ENCODE measurements at regions not wholly inside any gene's neighbourhood (a gene's known extent, or its start where the extent isn't known, plus 50 kb on each side); places are given as distances from the start of the nearest gene placed in this dataset.
"Not testable (repeated sequence)": the region's sequence is repeated elsewhere in the genome, so short reads cannot be mapped to it uniquely, and the experiment has no call there.

- DNase-seq (ENCODE audit: extremely low read depth, insufficient read length) = peak; percentile 38
- Histone ChIP-seq H3K4me3 (replicated peaks; ENCODE audit: low read depth, low read length) (no peak overlapping the region), H3K27me3 (replicated peaks; ENCODE audit: control insufficient read depth, insufficient read depth, low read length) (no peaks in the 10 kb centered on the region), H3K36me3 (ENCODE audit: control insufficient read depth, insufficient read depth, low read length) (no peaks in the 10 kb centered on the region)
- no peak for TF ChIP-seq CTCF (IDR thresholded peaks at IDR 0.05; ENCODE audit: insufficient read depth, low read length, poor library complexity, severe bottlenecking)
Measured at GRCh38 chr18:47677952-47678351, 252.5 kb downstream of the SMAD2 start.

- H3K4me3 ChIP-seq (replicated peaks; ENCODE audit: low read depth, low read length) = no peak overlapping the region
- peaks cover 2% of the 10 kb centered on the region for H3K27me3 ChIP-seq (replicated peaks; ENCODE audit: control insufficient read depth, insufficient read depth, low read length)
- no peaks in the 10 kb centered on the region for H3K36me3 ChIP-seq (ENCODE audit: control insufficient read depth, insufficient read depth, low read length)
- DNase-seq (ENCODE audit: extremely low read depth, insufficient read length) = no peak
- no peak for TF ChIP-seq CTCF (IDR thresholded peaks at IDR 0.05; ENCODE audit: insufficient read depth, low read length, poor library complexity, severe bottlenecking)
Measured at GRCh38 chr18:47669815-47670214, 260.6 kb downstream of the SMAD2 start.

- H3K4me3 ChIP-seq (replicated peaks; ENCODE audit: low read depth, low read length) = no peak overlapping the region
- H3K27me3 ChIP-seq (replicated peaks; ENCODE audit: control insufficient read depth, insufficient read depth, low read length) = no peaks in the 10 kb centered on the region
- no peaks in the 10 kb centered on the region for H3K36me3 ChIP-seq (ENCODE audit: control insufficient read depth, insufficient read depth, low read length)
- peak; percentile 12 for TF ChIP-seq CTCF (IDR thresholded peaks at IDR 0.05; ENCODE audit: insufficient read depth, low read length, poor library complexity, severe bottlenecking)
- DNase-seq (ENCODE audit: extremely low read depth, insufficient read length) = no peak
Measured at GRCh38 chr18:47658498-47658897, 272.0 kb downstream of the SMAD2 start.

GRCh38 chr18:47654988-47655387 lies 275.5 kb downstream of the SMAD2 start:
- Histone ChIP-seq H3K4me3 (replicated peaks; ENCODE audit: low read depth, low read length) (no peak overlapping the region), H3K36me3 (ENCODE audit: control insufficient read depth, insufficient read depth, low read length) (no peaks in the 10 kb centered on the region), H3K27me3 (replicated peaks; ENCODE audit: control insufficient read depth, insufficient read depth, low read length) (no peaks in the 10 kb centered on the region)
- no peak for TF ChIP-seq CTCF (IDR thresholded peaks at IDR 0.05; ENCODE audit: insufficient read depth, low read length, poor library complexity, severe bottlenecking)
- DNase-seq (ENCODE audit: extremely low read depth, insufficient read length) = no peak

- no peak for DNase-seq (ENCODE audit: extremely low read depth, insufficient read length)
Measured at GRCh38 chr18:47644896-47645295, 285.6 kb downstream of the SMAD2 start.

GRCh38 chr18:47637551-47637950 lies 292.9 kb downstream of the SMAD2 start:
- not testable (repeated sequence) for DNase-seq (ENCODE audit: extremely low read depth, insufficient read length); H3K27me3 ChIP-seq (replicated peaks; ENCODE audit: control insufficient read depth, insufficient read depth, low read length); H3K4me3 ChIP-seq (replicated peaks; ENCODE audit: low read depth, low read length); H3K36me3 ChIP-seq (ENCODE audit: control insufficient read depth, insufficient read depth, low read length)

More at GRCh38 chr18:47644896-47645295, 285.6 kb downstream of the SMAD2 start:
- no peak overlapping the region for H3K4me3 ChIP-seq (replicated peaks; ENCODE audit: low read depth, low read length)
- H3K27me3 ChIP-seq (replicated peaks; ENCODE audit: control insufficient read depth, insufficient read depth, low read length) = no peaks in the 10 kb centered on the region
- no peak for TF ChIP-seq CTCF (IDR thresholded peaks at IDR 0.05; ENCODE audit: insufficient read depth, low read length, poor library complexity, severe bottlenecking)
- no peaks in the 10 kb centered on the region for H3K36me3 ChIP-seq (ENCODE audit: control insufficient read depth, insufficient read depth, low read length)
